Adrenal gland (tissue), 5 donors: ENCODE measurements at regions not wholly inside any gene's neighbourhood (a gene's known extent, or its start where the extent isn't known, plus 50 kb on each side); places are given as distances from the start of the nearest gene placed in this dataset.

Source experiments
- POLR2A ChIP-seq, 2 donors: fragments of 450-650 bp; IDR thresholded peaks; one replicate each; pipeline ENCODE4 v1.6.1; 2017; ENCODE audit warnings: antibody characterized with exemption in 2 of 2, mild to moderate bottlenecking in 2 of 2, moderate library complexity in 1 of 2
- TF ChIP-seq, protein P1 (sequence below), 6 experiments: fragments of 450-650 bp in 4 of 6; fragments of 200-600 bp in 2 of 6; sonication (generic) in 1 of 6; IDR thresholded peaks; 1 replicate in 5 of 6; 2 replicates in 1 of 6; pipeline versions ENCODE4 v1.5.1 to v1.8.0; 2016 to 2021; ENCODE audit warnings: antibody characterized with exemption in 6 of 6, mild to moderate bottlenecking in 2 of 6, moderate library complexity in 1 of 6
- donor health status: DM: no; HTN: no; CAD: no.

DNA sequence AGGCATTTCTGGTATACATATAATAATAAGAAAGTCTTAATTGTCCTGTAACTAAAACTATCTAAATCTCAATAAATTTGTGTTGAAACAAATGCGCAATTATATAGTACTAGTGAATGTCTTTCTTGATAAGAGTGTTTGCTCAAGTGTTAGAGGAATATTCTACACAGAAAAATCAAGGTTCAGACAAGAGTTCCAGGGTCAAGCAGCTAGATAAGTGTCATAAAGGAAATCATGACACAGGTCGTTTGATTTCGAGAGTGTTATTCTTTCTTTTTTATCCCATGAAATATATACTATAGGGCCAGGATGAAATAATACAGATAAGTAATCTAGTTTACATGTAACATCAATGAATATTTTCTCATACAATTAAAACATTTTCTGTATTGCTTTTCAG lies 366.1 kb downstream of the UTRN start:
- TF ChIP-seq, protein P1, sequence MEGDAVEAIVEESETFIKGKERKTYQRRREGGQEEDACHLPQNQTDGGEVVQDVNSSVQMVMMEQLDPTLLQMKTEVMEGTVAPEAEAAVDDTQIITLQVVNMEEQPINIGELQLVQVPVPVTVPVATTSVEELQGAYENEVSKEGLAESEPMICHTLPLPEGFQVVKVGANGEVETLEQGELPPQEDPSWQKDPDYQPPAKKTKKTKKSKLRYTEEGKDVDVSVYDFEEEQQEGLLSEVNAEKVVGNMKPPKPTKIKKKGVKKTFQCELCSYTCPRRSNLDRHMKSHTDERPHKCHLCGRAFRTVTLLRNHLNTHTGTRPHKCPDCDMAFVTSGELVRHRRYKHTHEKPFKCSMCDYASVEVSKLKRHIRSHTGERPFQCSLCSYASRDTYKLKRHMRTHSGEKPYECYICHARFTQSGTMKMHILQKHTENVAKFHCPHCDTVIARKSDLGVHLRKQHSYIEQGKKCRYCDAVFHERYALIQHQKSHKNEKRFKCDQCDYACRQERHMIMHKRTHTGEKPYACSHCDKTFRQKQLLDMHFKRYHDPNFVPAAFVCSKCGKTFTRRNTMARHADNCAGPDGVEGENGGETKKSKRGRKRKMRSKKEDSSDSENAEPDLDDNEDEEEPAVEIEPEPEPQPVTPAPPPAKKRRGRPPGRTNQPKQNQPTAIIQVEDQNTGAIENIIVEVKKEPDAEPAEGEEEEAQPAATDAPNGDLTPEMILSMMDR (IDR thresholded peaks at IDR 0.05): no peak
- no peak for TF ChIP-seq POLR2A (IDR thresholded peaks at IDR 0.05)
